Right lobe of liver (tissue), 4 donors: ENCODE measurements at regions not wholly inside any gene's neighbourhood (a gene's known extent, or its start where the extent isn't known, plus 50 kb on each side); places are given as distances from the start of the nearest gene placed in this dataset.

Experiments used
- CTCF ChIP-seq, 4 donors: fragments of 200-600 bp in 3 of 4; fragments of 450-650 bp in 1 of 4; IDR thresholded peaks; one replicate each; pipeline versions ENCODE4 v1.5.1 to v1.8.0; 2016 to 2022; ENCODE audit warnings: antibody characterized with exemption in 4 of 4, mild to moderate bottlenecking in 2 of 4
- POLR2A ChIP-seq: fragments of 450-650 bp; IDR thresholded peaks from one replicate; pipeline ENCODE4 v1.6.1; 2017; ENCODE audit warnings: antibody characterized with exemption, mild to moderate bottlenecking
- donor health status: DM: no; HTN: no; CAD: no.
- donor health status: DM: no; HTN: no; CAD: no.
- donor health status: DM: no; HTN: yes; CAD: no.

- no peak for TF ChIP-seq CTCF (IDR thresholded peaks at IDR 0.05)
- TF ChIP-seq POLR2A: no peak
These were observed 228.6 kb upstream of the LINC00305 start for GRCh38 chr18:64377446-64377845.
